Esophagus squamous epithelium (tissue), 4 donors: ENCODE measurements at regions not wholly inside any gene's neighbourhood (a gene's known extent, or its start where the extent isn't known, plus 50 kb on each side); places are given as distances from the start of the nearest gene placed in this dataset.

Experiments used
- POLR2A ChIP-seq, 4 donors: fragments of 450-650 bp; IDR thresholded peaks; one replicate each; pipeline ENCODE4 v1.6.1; 2017; ENCODE audit warnings: antibody characterized with exemption in 4 of 4, mild to moderate bottlenecking in 4 of 4, moderate library complexity in 3 of 4
- TF ChIP-seq, protein P1 (sequence below), 6 experiments: fragments of 450-650 bp in 4 of 6; fragments of 200-600 bp in 2 of 6; sonication (generic) in 2 of 6; IDR thresholded peaks; one replicate each; pipeline ENCODE4 v1.5.1; 2016 to 2019; ENCODE audit warnings: antibody characterized with exemption in 6 of 6, mild to moderate bottlenecking in 4 of 6, moderate library complexity in 4 of 6

DNA sequence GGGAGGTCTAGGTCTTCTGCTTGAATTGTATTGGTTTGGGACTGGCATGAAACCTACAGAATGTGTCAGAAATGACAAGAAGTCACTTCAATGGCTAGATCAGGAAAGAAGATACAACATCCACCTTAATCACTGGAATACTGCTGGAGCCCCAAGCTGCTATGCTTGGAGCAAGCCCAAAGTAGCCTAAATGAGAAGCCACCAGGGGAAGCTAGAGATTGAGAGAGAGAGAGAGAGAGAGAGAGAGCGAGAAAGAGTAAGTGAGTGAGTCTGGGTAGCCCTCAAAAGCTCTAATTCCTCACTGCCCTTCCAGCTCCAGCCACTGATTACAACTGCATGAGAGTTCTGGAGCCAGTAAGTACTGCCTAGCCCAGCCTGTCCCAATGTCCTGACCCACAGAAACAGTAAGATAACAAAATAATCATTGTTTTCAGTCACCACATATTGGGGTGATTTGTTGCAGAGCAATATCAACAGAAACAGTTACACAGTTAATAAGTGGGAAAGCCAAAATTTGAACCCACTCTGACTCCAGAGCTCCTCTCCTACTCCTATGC is 529.2 kb upstream of the GOLIM4 start:
- TF ChIP-seq, protein P1, sequence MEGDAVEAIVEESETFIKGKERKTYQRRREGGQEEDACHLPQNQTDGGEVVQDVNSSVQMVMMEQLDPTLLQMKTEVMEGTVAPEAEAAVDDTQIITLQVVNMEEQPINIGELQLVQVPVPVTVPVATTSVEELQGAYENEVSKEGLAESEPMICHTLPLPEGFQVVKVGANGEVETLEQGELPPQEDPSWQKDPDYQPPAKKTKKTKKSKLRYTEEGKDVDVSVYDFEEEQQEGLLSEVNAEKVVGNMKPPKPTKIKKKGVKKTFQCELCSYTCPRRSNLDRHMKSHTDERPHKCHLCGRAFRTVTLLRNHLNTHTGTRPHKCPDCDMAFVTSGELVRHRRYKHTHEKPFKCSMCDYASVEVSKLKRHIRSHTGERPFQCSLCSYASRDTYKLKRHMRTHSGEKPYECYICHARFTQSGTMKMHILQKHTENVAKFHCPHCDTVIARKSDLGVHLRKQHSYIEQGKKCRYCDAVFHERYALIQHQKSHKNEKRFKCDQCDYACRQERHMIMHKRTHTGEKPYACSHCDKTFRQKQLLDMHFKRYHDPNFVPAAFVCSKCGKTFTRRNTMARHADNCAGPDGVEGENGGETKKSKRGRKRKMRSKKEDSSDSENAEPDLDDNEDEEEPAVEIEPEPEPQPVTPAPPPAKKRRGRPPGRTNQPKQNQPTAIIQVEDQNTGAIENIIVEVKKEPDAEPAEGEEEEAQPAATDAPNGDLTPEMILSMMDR (IDR thresholded peaks at IDR 0.05): no peak
- no peak for TF ChIP-seq POLR2A (IDR thresholded peaks at IDR 0.05)
